Kidney epithelial cell (primary cell): ENCODE measurements at regions not wholly inside any gene's neighbourhood (a gene's known extent, or its start where the extent isn't known, plus 50 kb on each side); places are given as distances from the start of the nearest gene placed in this dataset.

Source experiments
- DNase-seq: peaks from one replicate; pipeline ENCODE4 v3.0.0-alpha.2; 2010; ENCODE audit warnings: low read depth
- H3K27me3 ChIP-seq: 2 replicates; pipeline ENCODE4 v1.6.0; 2011; ENCODE audit warnings: low read length; ENCODE audit not compliant: control insufficient read depth, insufficient read depth
- H3K36me3 ChIP-seq: 2 replicates; pipeline ENCODE4 v1.5.1; 2011; ENCODE audit warnings: low read length; ENCODE audit not compliant: control insufficient read depth, insufficient read depth
- H3K4me3 ChIP-seq: 2 replicates; pipeline ENCODE4 v1.5.1; 2011; ENCODE audit warnings: low read depth, mild to moderate bottlenecking, control low read depth, low read length
- TF ChIP-seq, protein P1 (sequence below): IDR thresholded peaks from 2 replicates; pipeline ENCODE4 v1.5.1; 2011; ENCODE audit warnings: mild to moderate bottlenecking, moderate library complexity, low read length, control low read depth, inconsistent platforms; ENCODE audit not compliant: insufficient read depth, poor library complexity, severe bottlenecking

DNA sequence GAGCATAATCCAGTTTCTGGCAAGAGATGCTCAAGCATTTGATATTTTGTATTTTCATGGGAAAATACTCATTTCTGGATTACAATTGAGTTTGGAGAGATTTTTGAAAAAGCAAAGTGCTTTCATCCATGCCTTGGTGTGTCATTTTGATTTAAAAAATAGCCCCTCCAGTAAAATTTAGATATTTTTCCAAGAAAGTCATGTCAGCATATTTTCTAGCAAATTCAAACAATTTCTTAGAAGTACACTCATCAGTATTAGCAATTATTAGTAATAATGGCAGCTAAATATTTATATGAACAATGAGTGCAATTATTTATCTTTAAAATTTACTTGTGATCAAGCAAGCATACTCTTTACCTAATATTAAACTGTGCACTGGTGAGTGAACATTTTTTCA is 102.2 kb upstream of the TMEM161B start:
- H3K4me3 ChIP-seq: no peak overlapping the region
- no peak for DNase-seq
- no peaks in the 10 kb centered on the region for H3K36me3 ChIP-seq
- H3K27me3 ChIP-seq: no peaks in the 10 kb centered on the region
- TF ChIP-seq, protein P1, sequence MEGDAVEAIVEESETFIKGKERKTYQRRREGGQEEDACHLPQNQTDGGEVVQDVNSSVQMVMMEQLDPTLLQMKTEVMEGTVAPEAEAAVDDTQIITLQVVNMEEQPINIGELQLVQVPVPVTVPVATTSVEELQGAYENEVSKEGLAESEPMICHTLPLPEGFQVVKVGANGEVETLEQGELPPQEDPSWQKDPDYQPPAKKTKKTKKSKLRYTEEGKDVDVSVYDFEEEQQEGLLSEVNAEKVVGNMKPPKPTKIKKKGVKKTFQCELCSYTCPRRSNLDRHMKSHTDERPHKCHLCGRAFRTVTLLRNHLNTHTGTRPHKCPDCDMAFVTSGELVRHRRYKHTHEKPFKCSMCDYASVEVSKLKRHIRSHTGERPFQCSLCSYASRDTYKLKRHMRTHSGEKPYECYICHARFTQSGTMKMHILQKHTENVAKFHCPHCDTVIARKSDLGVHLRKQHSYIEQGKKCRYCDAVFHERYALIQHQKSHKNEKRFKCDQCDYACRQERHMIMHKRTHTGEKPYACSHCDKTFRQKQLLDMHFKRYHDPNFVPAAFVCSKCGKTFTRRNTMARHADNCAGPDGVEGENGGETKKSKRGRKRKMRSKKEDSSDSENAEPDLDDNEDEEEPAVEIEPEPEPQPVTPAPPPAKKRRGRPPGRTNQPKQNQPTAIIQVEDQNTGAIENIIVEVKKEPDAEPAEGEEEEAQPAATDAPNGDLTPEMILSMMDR: no peak

DNA sequence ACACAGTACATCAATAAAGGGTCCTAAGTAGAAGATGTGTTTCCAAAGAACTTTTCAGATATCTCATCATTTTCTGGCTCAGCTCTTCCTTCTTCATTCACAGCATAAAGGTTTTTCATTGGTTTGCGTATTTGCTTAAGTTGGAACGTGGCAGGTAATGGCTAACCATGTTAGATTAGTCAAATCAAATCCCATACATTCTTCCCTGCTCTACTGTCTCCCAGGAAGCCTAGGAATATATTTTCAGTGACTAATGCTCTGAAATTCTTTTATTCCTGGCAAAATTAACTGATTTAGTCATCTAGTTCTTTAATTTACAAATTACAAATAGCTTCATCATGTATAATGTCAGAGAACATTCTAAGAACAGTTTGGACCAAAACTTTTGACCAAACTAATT is 99.6 kb upstream of the TMEM161B start:
- Histone ChIP-seq H3K36me3 (no peaks in the 10 kb centered on the region), H3K27me3 (no peaks in the 10 kb centered on the region), H3K4me3 (no peak overlapping the region)
- DNase-seq: no peak
- TF ChIP-seq, protein P1: no peak

DNA sequence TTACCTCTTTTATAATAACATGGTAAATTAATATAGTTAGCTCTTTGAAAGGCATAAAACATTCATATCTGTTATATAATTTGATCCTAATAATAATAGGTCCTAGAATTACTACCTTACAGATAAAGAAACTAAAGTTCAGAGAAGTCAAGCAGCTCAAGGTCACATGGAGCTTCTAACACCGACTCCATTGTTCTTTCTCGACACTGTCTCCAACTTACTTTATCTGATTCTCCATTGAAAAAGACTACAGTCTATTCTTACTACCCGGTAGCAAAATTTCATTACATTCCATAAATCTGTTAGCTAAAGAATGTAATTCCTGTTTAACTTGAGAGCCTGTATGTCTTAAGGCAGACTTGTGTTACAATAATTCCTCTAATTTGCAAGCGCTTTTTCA is 96.3 kb upstream of the TMEM161B start:
- no peak for DNase-seq
- no peaks in the 10 kb centered on the region for H3K36me3 ChIP-seq
- no peak overlapping the region for H3K4me3 ChIP-seq
- TF ChIP-seq, protein P1: no peak
- H3K27me3 ChIP-seq: no peaks in the 10 kb centered on the region

DNA sequence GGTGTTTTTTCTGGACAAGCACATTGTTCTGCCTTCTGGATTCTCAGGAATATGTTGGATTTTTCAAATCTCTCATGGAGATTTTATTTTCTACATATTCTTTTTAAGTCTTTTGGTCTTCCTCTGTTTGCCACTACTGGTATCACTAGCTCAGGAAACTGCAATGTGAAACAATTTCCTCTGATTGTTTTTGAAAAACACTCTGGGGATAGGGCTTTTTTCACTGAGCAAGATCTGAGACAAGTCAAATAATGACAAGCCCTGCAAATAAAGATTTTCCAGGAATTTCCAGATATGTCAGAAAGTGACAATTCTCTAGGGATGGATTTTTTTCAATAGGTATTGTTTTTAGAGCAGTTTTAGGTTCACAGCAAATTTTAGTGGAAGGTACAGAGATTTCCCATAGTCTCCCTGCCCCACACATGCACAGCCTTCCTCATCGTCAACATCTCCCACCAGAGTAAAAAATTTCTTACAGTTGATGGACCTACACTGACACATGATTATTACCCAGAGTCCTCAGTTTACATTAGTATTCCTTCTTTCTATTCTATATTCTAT is 86.9 kb upstream of the TMEM161B start:
- TF ChIP-seq, protein P1: no peak

DNA sequence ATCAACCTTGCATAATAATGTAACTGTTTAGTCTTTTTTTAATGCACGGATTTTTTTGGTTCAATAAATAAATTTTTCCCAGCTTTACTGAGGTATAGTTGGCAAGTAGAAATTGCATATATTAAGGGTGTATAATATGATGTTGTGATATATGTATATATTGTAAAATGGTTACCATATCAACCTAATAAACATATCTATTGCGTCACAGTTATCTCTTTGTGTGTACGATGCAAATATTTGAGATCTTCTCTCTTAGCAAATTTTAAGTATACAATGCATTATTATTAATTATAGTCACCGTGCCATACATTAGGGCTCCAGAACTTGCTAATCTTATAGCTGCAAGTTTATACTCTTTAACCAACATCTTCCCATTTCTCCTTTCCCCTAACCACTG is 57.2 kb upstream of the TMEM161B start:
- no peak for DNase-seq
- TF ChIP-seq, protein P1: no peak
- H3K4me3 ChIP-seq: no peak overlapping the region
- H3K27me3 ChIP-seq: no peaks in the 10 kb centered on the region
- no peaks in the 10 kb centered on the region for H3K36me3 ChIP-seq

More for the DNA sequence above, 86.9 kb upstream of the TMEM161B start:
- Histone ChIP-seq H3K27me3 (no peaks in the 10 kb centered on the region), H3K4me3 (no peak overlapping the region), H3K36me3 (no peaks in the 10 kb centered on the region)
- no peak for DNase-seq

DNA sequence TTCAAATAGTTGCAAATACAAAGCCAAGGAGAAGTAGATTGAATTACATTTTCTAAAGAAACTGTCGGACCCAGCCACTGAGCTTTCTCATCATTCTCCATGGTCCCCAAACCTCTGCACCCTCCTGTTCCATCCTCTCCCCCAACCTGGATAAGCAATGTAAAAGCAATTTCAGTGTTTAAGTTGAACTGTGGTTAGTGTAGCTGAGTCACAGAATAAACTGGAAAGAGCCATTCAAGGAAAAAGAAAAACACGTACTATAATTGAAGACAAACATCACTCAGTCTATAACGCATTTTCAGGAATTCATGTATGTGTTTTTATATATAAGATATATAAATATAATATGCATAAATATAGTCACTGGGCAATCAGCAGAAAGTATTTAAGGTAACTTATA is 54.1 kb upstream of the TMEM161B start:
- TF ChIP-seq, protein P1: no peak
- Histone ChIP-seq H3K27me3 (no peaks in the 10 kb centered on the region), H3K4me3 (no peak overlapping the region), H3K36me3 (no peaks in the 10 kb centered on the region)
- no peak for DNase-seq
